Neural cell (in vitro differentiated cells): ENCODE measurements at regions not wholly inside any gene's neighbourhood (a gene's known extent, or its start where the extent isn't known, plus 50 kb on each side); places are given as distances from the start of the nearest gene placed in this dataset.

ENCODE experiments used
- CTCF ChIP-seq: fragments of 450-650 bp; IDR thresholded peaks from 2 replicates; pipeline ENCODE4 v1.5.1; 2014; ENCODE audit warnings: antibody characterized with exemption, mild to moderate bottlenecking, moderate library complexity; ENCODE audit not compliant: poor library complexity, severe bottlenecking
- EZH2 ChIP-seq: fragments of 200-600, 300-800 bp; shearing (Covaris generic), sonication (generic); IDR thresholded peaks from 2 replicates; pipeline ENCODE4 v1.6.1; 2014; ENCODE audit warnings: antibody characterized with exemption, low read length, borderline replicate concordance, mild to moderate bottlenecking; ENCODE audit not compliant: insufficient read depth, poor library complexity, severe bottlenecking
- MXI1 ChIP-seq: fragments of 450-650 bp; conservative IDR thresholded peaks from 2 replicates; pipeline ENCODE4 v1.6.1; 2014; ENCODE audit warnings: antibody characterized with exemption, mild to moderate bottlenecking; ENCODE audit not compliant: poor library complexity, severe bottlenecking
- POLR2AphosphoS5 ChIP-seq: IDR thresholded peaks from 2 replicates; pipeline ENCODE4 v1.6.1; 2012
- SMC3 ChIP-seq: fragments of 450-650 bp; conservative IDR thresholded peaks from 2 replicates; pipeline ENCODE4 v1.6.1; 2014; ENCODE audit warnings: antibody characterized with exemption, mild to moderate bottlenecking, moderate library complexity; ENCODE audit not compliant: poor library complexity

DNA sequence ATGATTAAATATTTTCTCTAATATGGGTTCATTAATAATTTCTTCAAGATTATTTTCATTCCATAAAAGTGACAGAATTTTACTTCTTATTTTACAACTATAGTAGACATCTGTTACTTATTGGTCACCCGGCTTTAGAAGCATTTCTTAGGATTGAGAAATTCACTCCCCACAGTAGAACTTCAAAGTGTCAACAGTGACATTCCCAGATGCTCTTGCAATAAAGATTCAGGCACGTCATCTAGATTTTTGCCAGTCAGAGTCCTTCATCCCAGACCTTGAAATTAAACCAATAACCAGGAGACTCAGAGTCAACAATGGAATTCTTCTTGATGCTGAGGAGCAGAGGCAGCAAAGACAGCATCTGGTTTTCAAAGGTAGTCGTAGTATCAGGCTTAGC is 190.8 kb downstream of the VGLL3 start:
- TF ChIP-seq CTCF (no peak), SMC3 (no peak), POLR2AphosphoS5 (no peak), MXI1 (no peak), EZH2 (no peak)
